HEK293 (cell line): ENCODE measurements at regions not wholly inside any gene's neighbourhood (a gene's known extent, or its start where the extent isn't known, plus 50 kb on each side); places are given as distances from the start of the nearest gene placed in this dataset.

ENCODE experiments used
- CTCF ChIA-PET: fragments of 350-600 bp; formaldehyde crosslinking; extraction: SDS; loops from one replicate; lab custom pipeline; 2021; ENCODE audit warnings: antibody characterized with exemption; lab: Yijun Ruan, JAX
- POLR2A ChIA-PET: fragments of 300-600 bp; formaldehyde crosslinking; extraction: SDS; loops from one replicate; lab custom pipeline; 2020; ENCODE audit warnings: antibody characterized with exemption, inconsistent platforms; lab: Yijun Ruan, JAX
- H3K27ac ChIP-seq: fragments of 200-500 bp; sonication (Bioruptor generic); 2 replicates; pipeline ENCODE4 v1.5.1; 2014; ENCODE audit warnings: low read depth, low read length, control low read depth, inconsistent platforms; ENCODE audit errors: extremely low read depth
- H3K36me3 ChIP-seq, 2 experiments: fragments of 200-500 bp in 1 of 2; sonication (Bioruptor generic) in 1 of 2; 1 replicate in 1 of 2; 2 replicates in 1 of 2; pipeline ENCODE4 v1.5.1; 2014 to 2017; ENCODE audit warnings: inconsistent platforms in 2 of 2, low read length in 2 of 2; ENCODE audit not compliant: control insufficient read depth in 2 of 2, insufficient read depth in 1 of 2
- H3K4me1 ChIP-seq: fragments of 200-500 bp; sonication (Bioruptor generic); 2 replicates; pipeline ENCODE4 v1.5.1; 2014; ENCODE audit warnings: mild to moderate bottlenecking, low read length, inconsistent platforms; ENCODE audit not compliant: control insufficient read depth, insufficient read depth
- H3K4me3 ChIP-seq: 2 replicates; pipeline ENCODE4 v1.5.1; 2011; ENCODE audit warnings: low read depth, mild to moderate bottlenecking, control low read depth, low read length, moderate library complexity
- H3K9me3 ChIP-seq: fragments of 200-500 bp; sonication (Bioruptor generic); 2 replicates; pipeline ENCODE4 v1.5.1; 2014; ENCODE audit warnings: low read depth, low read length, inconsistent platforms; ENCODE audit not compliant: control insufficient read depth, insufficient read depth
- INSM2 ChIP-seq: fragments of 450-650 bp; formaldehyde crosslinking; IDR thresholded peaks from 2 replicates; pipeline ENCODE4 v1.5.1; 2016; ENCODE audit warnings: missing biosample characterization, missing genetic modification characterization
- KLF16 ChIP-seq: fragments of 450-650 bp; formaldehyde crosslinking; IDR thresholded peaks from 2 replicates; pipeline ENCODE4 v1.5.1; 2017; ENCODE audit warnings: missing biosample characterization, missing genetic modification characterization
- KLF8 ChIP-seq: fragments of 450-650 bp; formaldehyde crosslinking; IDR thresholded peaks from 2 replicates; pipeline ENCODE4 v1.5.1; 2016; ENCODE audit warnings: missing biosample characterization, missing genetic modification characterization
- OVOL3 ChIP-seq: fragments of 450-650 bp; formaldehyde crosslinking; IDR thresholded peaks from 2 replicates; pipeline ENCODE4 v1.5.1; 2016; ENCODE audit warnings: missing biosample characterization, missing genetic modification characterization
- PRDM4 ChIP-seq: fragments of 450-650 bp; formaldehyde crosslinking; IDR thresholded peaks from 2 replicates; pipeline ENCODE4 v1.5.1; 2017; ENCODE audit warnings: missing biosample characterization, missing genetic modification characterization
- SCRT1 ChIP-seq: fragments of 450-650 bp; formaldehyde crosslinking; IDR thresholded peaks from 2 replicates; pipeline ENCODE4 v1.5.1; 2016; ENCODE audit warnings: missing biosample characterization, missing genetic modification characterization, borderline replicate concordance
- SETDB1 ChIP-seq: IDR thresholded peaks from one replicate; pipeline ENCODE4 v1.6.1; 2017; ENCODE audit warnings: mild to moderate bottlenecking, low read length, moderate library complexity, mixed read lengths; ENCODE audit not compliant: insufficient read length
- YY2 ChIP-seq: fragments of 450-650 bp; formaldehyde crosslinking; IDR thresholded peaks from 2 replicates; pipeline ENCODE4 v1.5.1; 2016; ENCODE audit warnings: missing biosample characterization, missing genetic modification characterization
- ZIC2 ChIP-seq: fragments of 450-650 bp; formaldehyde crosslinking; IDR thresholded peaks from 2 replicates; pipeline ENCODE4 v1.5.1; 2016; ENCODE audit warnings: missing biosample characterization, missing genetic modification characterization
- ZNF114 ChIP-seq: fragments of 450-650 bp; formaldehyde crosslinking; IDR thresholded peaks from 2 replicates; pipeline ENCODE4 v1.5.0; 2017; ENCODE audit warnings: missing biosample characterization, missing genetic modification characterization
- ZNF138 ChIP-seq: fragments of 450-650 bp; formaldehyde crosslinking; IDR thresholded peaks from 2 replicates; pipeline ENCODE4 v1.5.1; 2016; ENCODE audit warnings: missing biosample characterization, missing genetic modification characterization, borderline replicate concordance
- ZNF16 ChIP-seq: fragments of 450-650 bp; formaldehyde crosslinking; IDR thresholded peaks from 2 replicates; pipeline ENCODE4 v1.5.1; 2016; ENCODE audit warnings: low read depth, missing biosample characterization, missing genetic modification characterization
- ZNF169 ChIP-seq: fragments of 450-650 bp; formaldehyde crosslinking; IDR thresholded peaks from 2 replicates; pipeline ENCODE4 v1.5.1; 2016; ENCODE audit warnings: missing biosample characterization, missing genetic modification characterization
- ZNF221 ChIP-seq: fragments of 450-650 bp; formaldehyde crosslinking; IDR thresholded peaks from 2 replicates; pipeline ENCODE4 v1.5.1; 2017; ENCODE audit warnings: missing biosample characterization, missing genetic modification characterization, borderline replicate concordance
- ZNF23 ChIP-seq: fragments of 450-650 bp; formaldehyde crosslinking; IDR thresholded peaks from 2 replicates; pipeline ENCODE4 v1.5.1; 2016; ENCODE audit warnings: missing biosample characterization, missing genetic modification characterization, borderline replicate concordance
- ZNF239 ChIP-seq: fragments of 450-650 bp; formaldehyde crosslinking; IDR thresholded peaks from 2 replicates; pipeline ENCODE4 v1.5.1; 2016; ENCODE audit warnings: missing biosample characterization, missing genetic modification characterization
- ZNF292 ChIP-seq: fragments of 450-650 bp; formaldehyde crosslinking; IDR thresholded peaks from 2 replicates; pipeline ENCODE4 v1.5.1; 2016; ENCODE audit warnings: low read depth, missing biosample characterization, missing genetic modification characterization, borderline replicate concordance
- ZNF302 ChIP-seq: fragments of 450-650 bp; formaldehyde crosslinking; IDR thresholded peaks from 2 replicates; pipeline ENCODE4 v1.5.1; 2016; ENCODE audit warnings: missing biosample characterization, missing genetic modification characterization, low read depth
- ZNF335 ChIP-seq: fragments of 450-650 bp; formaldehyde crosslinking; conservative IDR thresholded peaks from 2 replicates; pipeline ENCODE4 v1.5.1; 2016; ENCODE audit warnings: missing biosample characterization, missing genetic modification characterization
- ZNF350 ChIP-seq: fragments of 450-650 bp; formaldehyde crosslinking; IDR thresholded peaks from 2 replicates; pipeline ENCODE4 v1.5.0; 2017; ENCODE audit warnings: missing biosample characterization, mild to moderate bottlenecking, missing genetic modification characterization
- ZNF416 ChIP-seq: fragments of 450-650 bp; formaldehyde crosslinking; IDR thresholded peaks from 2 replicates; pipeline ENCODE4 v1.5.1; 2016; ENCODE audit warnings: missing biosample characterization, missing genetic modification characterization
- ZNF449 ChIP-seq: fragments of 450-650 bp; formaldehyde crosslinking; IDR thresholded peaks from 2 replicates; pipeline ENCODE4 v1.5.1; 2017; ENCODE audit warnings: missing biosample characterization, mild to moderate bottlenecking, missing genetic modification characterization, moderate library complexity
- ZNF510 ChIP-seq: fragments of 450-650 bp; formaldehyde crosslinking; IDR thresholded peaks from 2 replicates; pipeline ENCODE4 v1.5.1; 2018; ENCODE audit warnings: mild to moderate bottlenecking, missing genetic modification characterization, missing biosample characterization; ENCODE audit not compliant: insufficient replicate concordance
- ZNF623 ChIP-seq: fragments of 450-650 bp; formaldehyde crosslinking; IDR thresholded peaks from 2 replicates; pipeline ENCODE4 v1.5.1; 2016; ENCODE audit warnings: missing biosample characterization, missing genetic modification characterization
- ZNF777 ChIP-seq: fragments of 450-650 bp; formaldehyde crosslinking; IDR thresholded peaks from 2 replicates; pipeline ENCODE4 v1.5.1; 2017; ENCODE audit warnings: missing biosample characterization, missing genetic modification characterization, borderline replicate concordance
- ZSCAN16 ChIP-seq: fragments of 450-650 bp; formaldehyde crosslinking; IDR thresholded peaks from 2 replicates; pipeline ENCODE4 v1.5.1; 2016; ENCODE audit warnings: missing biosample characterization, missing genetic modification characterization
- ZSCAN4 ChIP-seq: fragments of 450-650 bp; formaldehyde crosslinking; IDR thresholded peaks from 2 replicates; pipeline ENCODE4 v1.5.1; 2017; ENCODE audit warnings: missing biosample characterization, missing genetic modification characterization

- ChIA-PET CTCF (no interaction called here), POLR2A (no interaction called here)
- no peak overlapping the region for H3K4me3 ChIP-seq
- TF ChIP-seq ZNF510 (tag by site-specific recombination), result no peak
- no peak for TF ChIP-seq ZNF169 (tag by site-specific recombination)
- TF ChIP-seq ZSCAN4 (tag by site-specific recombination), result no peak
- TF ChIP-seq ZNF335 (tag by site-specific recombination), result no peak
- no peak for TF ChIP-seq INSM2 (tag by site-specific recombination)
- TF ChIP-seq ZNF416 (tag by site-specific recombination), result no peak
- TF ChIP-seq ZNF239 (tag by site-specific recombination), result no peak
- TF ChIP-seq KLF16 (tag by site-specific recombination), result no peak
- TF ChIP-seq ZNF114 (tag by site-specific recombination), result no peak
- H3K9me3 ChIP-seq, result no peaks in the 10 kb centered on the region
- no peaks in the 10 kb centered on the region for H3K4me1 ChIP-seq
- H3K36me3 ChIP-seq, result no peaks in the 10 kb centered on the region
- no peak overlapping the region for H3K27ac ChIP-seq
Measured at GRCh38 chr5:58266402-58266801, 193.5 kb downstream of the PLK2 start.

GRCh38 chr5:58265246-58265930 lies 194.5 kb downstream of the PLK2 start:
- Histone ChIP-seq H3K4me1 (no peaks in the 10 kb centered on the region), H3K4me3 (no peak overlapping the region), H3K27ac (no peak overlapping the region), H3K9me3 (no peaks in the 10 kb centered on the region), H3K36me3 (no peaks in the 10 kb centered on the region)
- TF ChIP-seq ZNF350 (tag by site-specific recombination) (no peak), ZNF138 (no peak), ZNF777 (no peak), OVOL3 (no peak), YY2 (tag by site-specific recombination) (no peak), ZNF16 (tag by site-specific recombination) (no peak), ZIC2 (tag by site-specific recombination) (no peak), ZNF623 (tag by site-specific recombination) (no peak), ZNF449 (tag by site-specific recombination) (no peak), KLF8 (tag by site-specific recombination) (no peak), ZNF302 (no peak), SETDB1 (no peak), ZNF221 (tag by site-specific recombination) (no peak), ZSCAN16 (tag by site-specific recombination) (no peak), INSM2 (tag by site-specific recombination) (no peak), ZNF23 (tag by site-specific recombination) (no peak), SCRT1 (tag by site-specific recombination) (no peak), ZNF292 (tag by site-specific recombination) (no peak), PRDM4 (tag by site-specific recombination) (no peak)
- POLR2A ChIA-PET, result no interaction called here
- CTCF ChIA-PET, result no interaction called here
